HEK293T (cell line): ENCODE measurements at regions not wholly inside any gene's neighbourhood (a gene's known extent, or its start where the extent isn't known, plus 50 kb on each side); places are given as distances from the start of the nearest gene placed in this dataset.

Experiments
- CTCF ChIA-PET: fragments of 350-600 bp; formaldehyde crosslinking; extraction: SDS; loops from one replicate; lab custom pipeline; 2021; ENCODE audit warnings: antibody characterized with exemption, inconsistent platforms; lab: Yijun Ruan, JAX
- POLR2A ChIA-PET: fragments of 350-600 bp; formaldehyde crosslinking; extraction: SDS; loops from one replicate; lab custom pipeline; 2020; ENCODE audit warnings: antibody characterized with exemption, inconsistent platforms; lab: Yijun Ruan, JAX
- DNase-seq: peaks from one replicate; pipeline ENCODE4 v3.0.0; 2012; ENCODE audit warnings: mixed read lengths; ENCODE audit errors: extremely low spot score
- ARNT ChIP-seq: fragments of 450-650 bp; IDR thresholded peaks from 2 replicates; pipeline ENCODE4 v1.6.1; 2017; ENCODE audit warnings: mild to moderate bottlenecking
- BHLHE40 ChIP-seq: fragments of 450-650 bp; IDR thresholded peaks from 2 replicates; pipeline ENCODE4 v1.6.1; 2016; ENCODE audit warnings: mild to moderate bottlenecking, moderate library complexity, borderline replicate concordance
- CTBP1 ChIP-seq: fragments of 450-650 bp; IDR thresholded peaks from 2 replicates; pipeline ENCODE4 v1.6.1; 2016; ENCODE audit warnings: borderline replicate concordance
- ELF4 ChIP-seq: fragments of 450-650 bp; IDR thresholded peaks from 2 replicates; pipeline ENCODE4 v1.6.1; 2017; ENCODE audit warnings: antibody characterized with exemption
- FOXA1 ChIP-seq: fragments of 450-650 bp; IDR thresholded peaks from 2 replicates; pipeline ENCODE4 v1.6.1; 2016; ENCODE audit warnings: mild to moderate bottlenecking
- FOXK2 ChIP-seq: fragments of 450-650 bp; IDR thresholded peaks from 2 replicates; pipeline ENCODE4 v1.6.1; 2016; ENCODE audit warnings: mild to moderate bottlenecking
- FOXM1 ChIP-seq: fragments of 450-650 bp; IDR thresholded peaks from 2 replicates; pipeline ENCODE4 v1.6.1; 2017; ENCODE audit warnings: mild to moderate bottlenecking, borderline replicate concordance
- HDGF ChIP-seq: fragments of 450-650 bp; IDR thresholded peaks from 2 replicates; pipeline ENCODE4 v1.6.1; 2017; ENCODE audit warnings: antibody characterized with exemption, borderline replicate concordance
- L3MBTL2 ChIP-seq: fragments of 450-650 bp; conservative IDR thresholded peaks from 2 replicates; pipeline ENCODE4 v1.6.1; 2016; ENCODE audit warnings: mild to moderate bottlenecking
- LEF1 ChIP-seq: fragments of 450-650 bp; IDR thresholded peaks from 2 replicates; pipeline ENCODE4 v1.6.1; 2017; ENCODE audit warnings: mild to moderate bottlenecking, borderline replicate concordance
- NFRKB ChIP-seq: fragments of 450-650 bp; IDR thresholded peaks from 2 replicates; pipeline ENCODE4 v1.6.1; 2016; ENCODE audit warnings: mild to moderate bottlenecking, moderate library complexity
- PKNOX1 ChIP-seq: fragments of 450-650 bp; IDR thresholded peaks from 2 replicates; pipeline ENCODE4 v1.6.1; 2016
- SP1 ChIP-seq: fragments of 450-650 bp; IDR thresholded peaks from 2 replicates; pipeline ENCODE4 v1.6.1; 2017
- SUZ12 ChIP-seq: fragments of 450-650 bp; IDR thresholded peaks from 2 replicates; pipeline ENCODE4 v1.6.1; 2016; ENCODE audit warnings: mild to moderate bottlenecking
- TARDBP ChIP-seq: fragments of 450-650 bp; IDR thresholded peaks from 2 replicates; pipeline ENCODE4 v1.6.1; 2016
- ZNF384 ChIP-seq: fragments of 450-650 bp; IDR thresholded peaks from 2 replicates; pipeline ENCODE4 v1.6.1; 2016

GRCh38 chr2:120472891-120473309 lies 127.0 kb downstream of the INHBB start:
- ChIA-PET CTCF (no interaction called here), POLR2A (no interaction called here)
- no peak for DNase-seq
- no peak for TF ChIP-seq PKNOX1
- TF ChIP-seq CTBP1: no peak

- TF ChIP-seq FOXA1 (no peak), NFRKB (no peak), LEF1 (no peak), L3MBTL2 (no peak), PKNOX1 (no peak), CTBP1 (no peak), BHLHE40 (no peak), ARNT (no peak), HDGF (no peak), ELF4 (no peak), SUZ12 (no peak), FOXM1 (no peak)
- DNase-seq: no peak
- CTCF ChIA-PET: no interaction called here
- POLR2A ChIA-PET: no interaction called here
These were observed 127.8 kb downstream of the INHBB start for GRCh38 chr2:120473522-120474271.

- POLR2A ChIA-PET: no interaction called here
- TF ChIP-seq BHLHE40 (no peak), ZNF384 (no peak), PKNOX1 (no peak), ELF4 (no peak), FOXK2 (no peak), TARDBP (no peak), SUZ12 (no peak)
- CTCF ChIA-PET: no interaction called here
- DNase-seq: no peak
These were observed 128.6 kb downstream of the INHBB start for GRCh38 chr2:120474486-120474885.

GRCh38 chr2:120476141-120476540 lies 130.2 kb downstream of the INHBB start:
- POLR2A ChIA-PET: interaction anchor here (0.6 kb wide), 1 partner anchor 10 kb away, joined by 4 read pairs; no protein-coding TSS in a partner anchor
- TF ChIP-seq BHLHE40: no peak
- TF ChIP-seq ELF4: no peak
- no peak for TF ChIP-seq HDGF
- CTCF ChIA-PET: no interaction called here
- no peak for DNase-seq

GRCh38 chr2:120477198-120477597 lies 131.3 kb downstream of the INHBB start:
- TF ChIP-seq FOXM1 (no peak), FOXA1 (no peak), ARNT (no peak), SUZ12 (no peak), ELF4 (no peak), NFRKB (no peak), ZNF384 (no peak), CTBP1 (no peak), SP1 (no peak), FOXK2 (no peak), HDGF (no peak), TARDBP (no peak), BHLHE40 (no peak), PKNOX1 (no peak), L3MBTL2 (no peak), LEF1 (no peak)
- no peak for DNase-seq
- POLR2A ChIA-PET: no interaction called here
- CTCF ChIA-PET: no interaction called here

- CTCF ChIA-PET: no interaction called here
- TF ChIP-seq ARNT (no peak), FOXA1 (no peak), L3MBTL2 (no peak), ELF4 (no peak), PKNOX1 (no peak), BHLHE40 (no peak), LEF1 (no peak), SUZ12 (no peak), ZNF384 (no peak), CTBP1 (no peak), NFRKB (no peak), SP1 (no peak)
- no peak for DNase-seq
- POLR2A ChIA-PET: no interaction called here
These were observed 132.0 kb downstream of the INHBB start for GRCh38 chr2:120477831-120478481.
